Panc1 (cell line): ENCODE measurements at regions not wholly inside any gene's neighbourhood (a gene's known extent, or its start where the extent isn't known, plus 50 kb on each side); places are given as distances from the start of the nearest gene placed in this dataset.

Experiments
- POLR2AphosphoS5 ChIP-seq: IDR thresholded peaks from 2 replicates; pipeline ENCODE4 v1.6.1; 2012; ENCODE audit warnings: mild to moderate bottlenecking, low read depth, low read length, moderate library complexity
- TF ChIP-seq, protein P1 (sequence below): fragments of 450-650 bp; IDR thresholded peaks from 2 replicates; pipeline ENCODE4 v1.5.1; 2017; ENCODE audit warnings: mild to moderate bottlenecking

DNA sequence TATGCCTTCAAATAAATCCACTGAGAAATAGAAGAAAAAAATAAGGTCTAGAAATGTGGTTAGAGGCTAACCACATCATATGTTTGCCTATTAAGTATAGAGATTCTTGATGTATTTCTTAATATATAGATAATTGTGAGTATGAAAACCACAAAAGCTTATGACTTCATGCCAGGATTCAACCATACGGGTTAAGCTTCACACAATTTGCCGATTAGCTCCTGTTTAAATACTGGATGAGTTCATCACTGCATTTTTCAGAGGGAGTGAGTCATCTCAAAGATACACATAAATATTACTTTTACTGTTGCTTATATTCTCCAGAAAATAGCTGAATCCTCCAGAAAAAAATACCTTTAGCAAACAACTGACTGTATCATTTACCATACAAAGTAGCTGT, 79.6 kb downstream of the RPL10L start:
- TF ChIP-seq, protein P1, sequence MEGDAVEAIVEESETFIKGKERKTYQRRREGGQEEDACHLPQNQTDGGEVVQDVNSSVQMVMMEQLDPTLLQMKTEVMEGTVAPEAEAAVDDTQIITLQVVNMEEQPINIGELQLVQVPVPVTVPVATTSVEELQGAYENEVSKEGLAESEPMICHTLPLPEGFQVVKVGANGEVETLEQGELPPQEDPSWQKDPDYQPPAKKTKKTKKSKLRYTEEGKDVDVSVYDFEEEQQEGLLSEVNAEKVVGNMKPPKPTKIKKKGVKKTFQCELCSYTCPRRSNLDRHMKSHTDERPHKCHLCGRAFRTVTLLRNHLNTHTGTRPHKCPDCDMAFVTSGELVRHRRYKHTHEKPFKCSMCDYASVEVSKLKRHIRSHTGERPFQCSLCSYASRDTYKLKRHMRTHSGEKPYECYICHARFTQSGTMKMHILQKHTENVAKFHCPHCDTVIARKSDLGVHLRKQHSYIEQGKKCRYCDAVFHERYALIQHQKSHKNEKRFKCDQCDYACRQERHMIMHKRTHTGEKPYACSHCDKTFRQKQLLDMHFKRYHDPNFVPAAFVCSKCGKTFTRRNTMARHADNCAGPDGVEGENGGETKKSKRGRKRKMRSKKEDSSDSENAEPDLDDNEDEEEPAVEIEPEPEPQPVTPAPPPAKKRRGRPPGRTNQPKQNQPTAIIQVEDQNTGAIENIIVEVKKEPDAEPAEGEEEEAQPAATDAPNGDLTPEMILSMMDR: no peak
- no peak for TF ChIP-seq POLR2AphosphoS5
